SKM-1 treated with dmso at 0.1 percent for 144 hours (cell line): ENCODE measurements at regions not wholly inside any gene's neighbourhood (a gene's known extent, or its start where the extent isn't known, plus 50 kb on each side); places are given as distances from the start of the nearest gene placed in this dataset.
"Not testable (repeated sequence)": the region's sequence is repeated elsewhere in the genome, so short reads cannot be mapped to it uniquely, and the experiment has no call there.

Experiments used
- DNase-seq: peaks from one replicate; lab custom pipeline; 2025; ENCODE audit not compliant: unreplicated experiment; lab: John Stamatoyannopoulos, UW

- DNase-seq: no peak
Measured at GRCh38 chr1:95659588-95659987, 425.6 kb downstream of the RWDD3 start.

- no peak for DNase-seq
Measured at GRCh38 chr1:95660736-95661135, 426.7 kb downstream of the RWDD3 start.

- DNase-seq: not testable (repeated sequence)
Measured at GRCh38 chr1:95663530-95663929, 429.5 kb downstream of the RWDD3 start.

GRCh38 chr1:95668165-95668564, 434.2 kb downstream of the RWDD3 start:
- DNase-seq: no peak

- not testable (repeated sequence) for DNase-seq
Measured at GRCh38 chr1:95669638-95670037, 435.6 kb downstream of the RWDD3 start.

- DNase-seq: no peak
Measured at GRCh38 chr1:95671098-95671497, 437.1 kb downstream of the RWDD3 start.

GRCh38 chr1:95679262-95679661, 445.3 kb downstream of the RWDD3 start:
- DNase-seq: no peak

GRCh38 chr1:95685081-95685480, 451.1 kb downstream of the RWDD3 start:
- DNase-seq: no peak

- no peak for DNase-seq
Measured at GRCh38 chr1:95686217-95686616, 452.2 kb downstream of the RWDD3 start.

- no peak for DNase-seq
Measured at GRCh38 chr1:95699149-95699953, 465.3 kb downstream of the RWDD3 start.

- no peak for DNase-seq
Measured at GRCh38 chr1:95701450-95702173, 467.6 kb downstream of the RWDD3 start.

GRCh38 chr1:95703046-95703445, 469.0 kb downstream of the RWDD3 start:
- DNase-seq: no peak

- DNase-seq: no peak
Measured at GRCh38 chr1:95716097-95716496, 482.1 kb downstream of the RWDD3 start.

GRCh38 chr1:95716550-95716949, 482.5 kb downstream of the RWDD3 start:
- no peak for DNase-seq

GRCh38 chr1:95723346-95723745, 489.3 kb downstream of the RWDD3 start:
- no peak for DNase-seq

- no peak for DNase-seq
Measured at GRCh38 chr1:95728841-95729240, 494.8 kb downstream of the RWDD3 start.

GRCh38 chr1:95730986-95731385, 497.0 kb downstream of the RWDD3 start:
- no peak for DNase-seq

GRCh38 chr1:95731466-95731865, 497.5 kb downstream of the RWDD3 start:
- no peak for DNase-seq

GRCh38 chr1:95733031-95733430, 499.0 kb downstream of the RWDD3 start:
- DNase-seq: no peak

GRCh38 chr1:95733671-95734070, 499.7 kb downstream of the RWDD3 start:
- DNase-seq: no peak

GRCh38 chr1:95734560-95734959, 500.6 kb downstream of the RWDD3 start:
- DNase-seq: no peak

GRCh38 chr1:95742591-95743089, 508.6 kb downstream of the RWDD3 start:
- no peak for DNase-seq
